GM21390 (cell line): ENCODE measurements at regions not wholly inside any gene's neighbourhood (a gene's known extent, or its start where the extent isn't known, plus 50 kb on each side); places are given as distances from the start of the nearest gene placed in this dataset.
A peak's percentile ranks its signal among the peaks of the same experiment; 100 is the strongest.
"Not testable (repeated sequence)": the region's sequence is repeated elsewhere in the genome, so short reads cannot be mapped to it uniquely, and the experiment has no call there.

ENCODE experiments used
- ATAC-seq: cut with Tn5 transposase; IDR thresholded peaks from one replicate; pipeline ENCODE4 v1.9.1; 2021; ENCODE audit not compliant: unreplicated experiment

GRCh38 chr2:154961676-154962075 lies 263.2 kb downstream of the KCNJ3 start:
- peak; percentile 6 for ATAC-seq

GRCh38 chr2:154960802-154961583 lies 262.5 kb downstream of the KCNJ3 start:
- ATAC-seq: peak; percentile 94

GRCh38 chr2:154952346-154952980 lies 254.0 kb downstream of the KCNJ3 start:
- no peak for ATAC-seq

- not testable (repeated sequence) for ATAC-seq
These were observed 248.9 kb downstream of the KCNJ3 start for GRCh38 chr2:154947416-154947815.

GRCh38 chr2:154945984-154946383 lies 247.5 kb downstream of the KCNJ3 start:
- ATAC-seq: no peak

GRCh38 chr2:154941379-154941778 lies 242.9 kb downstream of the KCNJ3 start:
- ATAC-seq: no peak

GRCh38 chr2:154934213-154934612 lies 235.7 kb downstream of the KCNJ3 start:
- no peak for ATAC-seq

- ATAC-seq: no peak
These were observed 226.0 kb downstream of the KCNJ3 start for GRCh38 chr2:154924531-154924930.

- no peak for ATAC-seq
These were observed 216.1 kb downstream of the KCNJ3 start for GRCh38 chr2:154914561-154914960.

GRCh38 chr2:154912215-154912614 lies 213.7 kb downstream of the KCNJ3 start:
- ATAC-seq: no peak

GRCh38 chr2:154911729-154912128 lies 213.2 kb downstream of the KCNJ3 start:
- ATAC-seq: no peak

GRCh38 chr2:154910701-154911100 lies 212.2 kb downstream of the KCNJ3 start:
- ATAC-seq: no peak

GRCh38 chr2:154908327-154908726 lies 209.8 kb downstream of the KCNJ3 start:
- ATAC-seq: no peak
